ENCODE measurements at regions not wholly inside any gene's neighbourhood (a gene's known extent, or its start where the extent isn't known, plus 50 kb on each side); places are given as distances from the start of the nearest gene placed in this dataset.
"Not testable (repeated sequence)": the region's sequence is repeated elsewhere in the genome, so short reads cannot be mapped to it uniquely, and the experiment has no call there.

- TF ChIP-seq CTCF (IDR thresholded peaks at IDR 0.05) = no peak
- TF ChIP-seq EP300 (IDR thresholded peaks at IDR 0.05) = no peak
- no peak for TF ChIP-seq POLR2A (IDR thresholded peaks at IDR 0.05)
- no peak for TF ChIP-seq POLR2AphosphoS5 (IDR thresholded peaks at IDR 0.05)
- DNase-seq (ENCODE audit: low spot score in 2 of 2) = no peak
- no peaks in the 10 kb centered on the region for H3K9me3 ChIP-seq
- H3K27ac ChIP-seq = no peak overlapping the region
- H3K4me3 ChIP-seq = no peak overlapping the region
- whole genome bisulfite sequencing = 78% methylated on average over 4 of the region's 4 CpGs
- H3K36me3 ChIP-seq = no peaks in the 10 kb centered on the region
- H3K27me3 ChIP-seq = peaks cover 3% of the 10 kb centered on the region
- H3K4me1 ChIP-seq = no peaks in the 10 kb centered on the region
These were observed 122.0 kb upstream of the CCND2 start for GRCh38 chr12:4151362-4152121.

DNA sequence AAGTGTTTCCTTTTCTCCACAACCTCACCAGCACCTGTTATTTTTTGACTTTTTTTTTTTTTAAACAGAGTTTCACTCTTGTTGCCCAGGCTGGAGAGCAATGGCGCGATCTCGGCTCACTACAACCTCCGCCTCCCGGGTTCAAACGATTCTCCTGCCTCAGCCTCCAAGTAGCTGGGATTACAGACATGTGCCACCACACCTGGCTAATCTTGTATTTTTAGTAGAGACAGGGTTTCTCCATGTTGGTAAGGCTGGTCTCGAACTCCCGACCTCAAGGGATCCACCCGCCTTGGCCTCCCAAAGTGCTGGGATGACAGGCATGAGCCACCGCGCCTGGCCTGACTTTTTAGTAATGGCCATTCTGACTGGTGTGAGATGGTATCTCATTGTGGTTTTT lies 123.2 kb upstream of the CCND2 start:
- H3K27ac ChIP-seq; H3K27me3 ChIP-seq; H3K4me1 ChIP-seq; H3K4me3 ChIP-seq; H3K9me3 ChIP-seq; H3K36me3 ChIP-seq; DNase-seq (ENCODE audit: low spot score in 2 of 2): not testable (repeated sequence)
- WGBS = 96% methylated on average over 8 of the region's 11 CpGs

- Histone ChIP-seq H3K9me3 (no peaks in the 10 kb centered on the region), H3K4me3 (no peak overlapping the region), H3K27me3 (peaks cover 3% of the 10 kb centered on the region), H3K27ac (no peak overlapping the region), H3K36me3 (no peaks in the 10 kb centered on the region), H3K4me1 (peaks cover 4% of the 10 kb centered on the region)
- WGBS = 54% methylated on average over 5 of the region's 5 CpGs
- no peak for TF ChIP-seq POLR2A (IDR thresholded peaks at IDR 0.05)
- TF ChIP-seq CTCF (IDR thresholded peaks at IDR 0.05) = no peak
- no peak for TF ChIP-seq POLR2AphosphoS5 (IDR thresholded peaks at IDR 0.05)
- TF ChIP-seq EP300 (IDR thresholded peaks at IDR 0.05) = no peak
- no peak for DNase-seq (ENCODE audit: low spot score in 2 of 2)
These were observed 125.0 kb upstream of the CCND2 start for GRCh38 chr12:4148418-4149056.

- DNase-seq (ENCODE audit: low spot score in 2 of 2) = no peak
- H3K27me3 ChIP-seq = peaks cover 3% of the 10 kb centered on the region
- no peak overlapping the region for H3K27ac ChIP-seq
- H3K36me3 ChIP-seq = no peaks in the 10 kb centered on the region
- no peak for TF ChIP-seq EP300 (IDR thresholded peaks at IDR 0.05)
- no peak for TF ChIP-seq POLR2A (IDR thresholded peaks at IDR 0.05)
- no peak for TF ChIP-seq POLR2AphosphoS5 (IDR thresholded peaks at IDR 0.05)
- 53% methylated on average over 5 of the region's 7 CpGs for WGBS
- peaks cover 4% of the 10 kb centered on the region for H3K4me1 ChIP-seq
- no peak overlapping the region for H3K4me3 ChIP-seq
- H3K9me3 ChIP-seq = no peaks in the 10 kb centered on the region
These were observed 126.5 kb upstream of the CCND2 start for GRCh38 chr12:4147031-4147481.

- TF ChIP-seq CTCF (IDR thresholded peaks at IDR 0.05) (no peak), EP300 (IDR thresholded peaks at IDR 0.05) (no peak), POLR2A (IDR thresholded peaks at IDR 0.05) (no peak), POLR2AphosphoS5 (IDR thresholded peaks at IDR 0.05) (no peak)
- peaks cover 3% of the 10 kb centered on the region for H3K27me3 ChIP-seq
- H3K27ac ChIP-seq = no peak overlapping the region
- no peak overlapping the region for H3K4me3 ChIP-seq
- no peak for DNase-seq (ENCODE audit: low spot score in 2 of 2)
- H3K4me1 ChIP-seq = peaks cover 9% of the 10 kb centered on the region
- no peaks in the 10 kb centered on the region for H3K9me3 ChIP-seq
- 54% methylated on average over 15 of the region's 15 CpGs for WGBS
- no peaks in the 10 kb centered on the region for H3K36me3 ChIP-seq
These were observed 127.3 kb upstream of the CCND2 start for GRCh38 chr12:4145990-4146859.

GRCh38 chr12:4144676-4145075 lies 128.9 kb upstream of the CCND2 start:
- no peak overlapping the region for H3K27ac ChIP-seq
- H3K36me3 ChIP-seq = no peaks in the 10 kb centered on the region
- DNase-seq (ENCODE audit: low spot score in 2 of 2) = no peak
- peaks cover 3% of the 10 kb centered on the region for H3K27me3 ChIP-seq
- TF ChIP-seq POLR2A (IDR thresholded peaks at IDR 0.05) = no peak
- TF ChIP-seq EP300 (IDR thresholded peaks at IDR 0.05) = no peak
- TF ChIP-seq POLR2AphosphoS5 (IDR thresholded peaks at IDR 0.05) = no peak
- TF ChIP-seq CTCF (IDR thresholded peaks at IDR 0.05) = no peak
- no peaks in the 10 kb centered on the region for H3K9me3 ChIP-seq
- H3K4me1 ChIP-seq = peaks cover 9% of the 10 kb centered on the region
- 58% methylated on average over 2 of the region's 2 CpGs for WGBS
- no peak overlapping the region for H3K4me3 ChIP-seq

All from suprapubic skin (tissue), 4 donors.